CD14-positive monocyte (primary cell): ENCODE measurements at regions not wholly inside any gene's neighbourhood (a gene's known extent, or its start where the extent isn't known, plus 50 kb on each side); places are given as distances from the start of the nearest gene placed in this dataset.

Experiments used
- DNase-seq, 3 donors: peaks; one replicate each; pipeline ENCODE4 v3.0.0-alpha.2; 2011 to 2022
- H2AFZ ChIP-seq: 2 replicates; pipeline ENCODE4 v1.6.0; 2012; ENCODE audit warnings: mild to moderate bottlenecking, low read depth, low read length, inconsistent platforms; ENCODE audit not compliant: insufficient read depth, poor library complexity, severe bottlenecking
- H3K27ac ChIP-seq, 2 donors: 1 replicate in 1 of 2; 2 replicates in 1 of 2; pipeline ENCODE4 v1.5.1; 2012 to 2013; ENCODE audit warnings: low read length in 2 of 2, control low read depth in 1 of 2, inconsistent platforms in 1 of 2, low read depth in 1 of 2, mild to moderate bottlenecking in 1 of 2
- H3K27me3 ChIP-seq, 2 donors: one replicate each; pipeline versions ENCODE4 v1.6.0 to v1.6.1; 2011 to 2013; ENCODE audit warnings: low read length in 2 of 2; ENCODE audit not compliant: control insufficient read depth in 2 of 2, insufficient read depth in 2 of 2
- H3K36me3 ChIP-seq, 2 donors: replicated peaks in 1 of 2; 1 replicate in 1 of 2; 2 replicates in 1 of 2; pipeline versions ENCODE4 v1.5.1 to v1.6.1; 2012 to 2013; ENCODE audit warnings: low read length in 2 of 2, control low read depth in 1 of 2, inconsistent platforms in 1 of 2, mild to moderate bottlenecking in 1 of 2; ENCODE audit not compliant: insufficient read depth in 2 of 2, control insufficient read depth in 1 of 2
- H3K4me1 ChIP-seq, 2 donors: 1 replicate in 1 of 2; 2 replicates in 1 of 2; pipeline versions ENCODE4 v1.5.1 to v1.6.1; 2012 to 2013; ENCODE audit warnings: low read length in 2 of 2, control low read depth in 1 of 2, inconsistent platforms in 1 of 2, mild to moderate bottlenecking in 1 of 2, moderate library complexity in 1 of 2; ENCODE audit not compliant: insufficient read depth in 2 of 2, control insufficient read depth in 1 of 2
- H3K4me2 ChIP-seq: replicated peaks from 2 replicates; pipeline ENCODE3; 2012; ENCODE audit warnings: low read length, moderate library complexity, mild to moderate bottlenecking; ENCODE audit not compliant: poor library complexity, severe bottlenecking; ENCODE audit errors: extremely low read depth
- H3K4me3 ChIP-seq, 3 experiments: fragments of 200-600 bp in 1 of 3; sonication (generic) in 1 of 3; replicated peaks in 1 of 3; 1 replicate in 2 of 3; 2 replicates in 1 of 3; pipeline ENCODE4 v1.5.1; 2011 to 2013; ENCODE audit warnings: low read length in 3 of 3, mild to moderate bottlenecking in 3 of 3, control low read depth in 2 of 3, low read depth in 2 of 3, inconsistent platforms in 1 of 3, moderate library complexity in 1 of 3
- H3K79me2 ChIP-seq: 2 replicates; pipeline ENCODE4 v1.6.0; 2012; ENCODE audit warnings: mild to moderate bottlenecking, control low read depth, inconsistent platforms, low read length, moderate library complexity; ENCODE audit not compliant: insufficient read depth
- H3K9ac ChIP-seq: 2 replicates; pipeline ENCODE4 v1.6.0; 2017; ENCODE audit warnings: low read length, mild to moderate bottlenecking; ENCODE audit not compliant: insufficient read depth, poor library complexity, severe bottlenecking
- H3K9me3 ChIP-seq, 2 donors: replicated peaks in 1 of 2; 1 replicate in 1 of 2; 2 replicates in 1 of 2; pipeline versions ENCODE4 v1.5.1 to v1.6.1; 2012 to 2013; ENCODE audit warnings: low read length in 2 of 2, control low read depth in 1 of 2; ENCODE audit not compliant: control insufficient read depth in 1 of 2, insufficient read depth in 1 of 2
- H4K20me1 ChIP-seq: 2 replicates; pipeline ENCODE4 v1.6.0; 2012; ENCODE audit warnings: mild to moderate bottlenecking, low read length, control low read depth, moderate library complexity; ENCODE audit not compliant: insufficient read depth
- H3K27ac Mint-ChIP-seq, 7 donors: one replicate each; pipeline ENCODE4 v1.8.0; 2020; ENCODE audit warnings: mild to moderate bottlenecking in 7 of 7, mixed read lengths in 7 of 7, moderate library complexity in 6 of 7, inconsistent platforms in 2 of 7
- H3K27me3 Mint-ChIP-seq, 3 donors: one replicate each; pipeline ENCODE4 v1.8.0; 2021 to 2022; ENCODE audit warnings: low read depth in 3 of 3, mild to moderate bottlenecking in 3 of 3, mixed read lengths in 3 of 3, moderate library complexity in 3 of 3, inconsistent platforms in 1 of 3
- H3K36me3 Mint-ChIP-seq, 2 donors: one replicate each; pipeline ENCODE4 v1.8.0; 2020; ENCODE audit warnings: mixed read lengths in 2 of 2, inconsistent platforms in 1 of 2, mild to moderate bottlenecking in 1 of 2
- H3K4me1 Mint-ChIP-seq: one replicate; pipeline ENCODE4 v1.8.0; 2020; ENCODE audit warnings: mild to moderate bottlenecking, mixed read lengths
- H3K4me3 Mint-ChIP-seq, 2 donors: one replicate each; pipeline ENCODE4 v1.8.0; 2020; ENCODE audit warnings: mild to moderate bottlenecking in 2 of 2, mixed read lengths in 2 of 2, moderate library complexity in 1 of 2
- H3K9me3 Mint-ChIP-seq, 7 donors: one replicate each; pipeline ENCODE4 v1.8.0; 2020 to 2022; ENCODE audit warnings: mixed read lengths in 7 of 7, mild to moderate bottlenecking in 6 of 7, moderate library complexity in 6 of 7, inconsistent platforms in 2 of 7
- CTCF ChIP-seq: fragments of 200-600 bp; IDR thresholded peaks from one replicate; pipeline ENCODE4 v1.8.0; 2022; ENCODE audit warnings: antibody characterized with exemption, mild to moderate bottlenecking
- WGBS: methylation state at CpG from one replicate; pipeline ENCODE4 v1.1.5; 2013; ENCODE audit warnings: missing lambda C conversion rate; ENCODE audit not compliant: insufficient coverage; 5-methylcytosine and 5-hydroxymethylcytosine counted together
- intact Hi-C, 2 donors: fragments of 100-400 bp; cut with micrococcal nuclease; formaldehyde crosslinking; loops; one replicate each; pipeline versions ENCODE4 v1.15.0 to v1.15.1; 2023

GRCh38 chr9:129458663-129459546 lies 162.0 kb downstream of the C9orf50 start:
- Histone ChIP-seq H3K4me1 (peaks cover 38 to 47% of the 10 kb centered on the region in 2 donors), H2AFZ (peak overlapping the region; percentile 86)
- WGBS = 6% methylated on average over 13 of the region's 29 CpGs

More at GRCh38 chr9:129458663-129459546, 162.0 kb downstream of the C9orf50 start:
- Histone ChIP-seq H3K79me2 (no peaks in the 10 kb centered on the region), H3K27ac (peak overlapping the region; percentile 41 to 97), H3K4me2 (peak overlapping the region; percentile 75), H4K20me1 (no peaks in the 10 kb centered on the region), H3K4me3 (peak overlapping the region in 2 of 3 experiments; percentile 15 to 61), H3K9ac (peak overlapping the region; percentile 80), H3K27me3 (no peaks in the 10 kb centered on the region), H3K9me3 (no peaks in the 10 kb centered on the region), H3K36me3 (no peaks in the 10 kb centered on the region)
- no peak for TF ChIP-seq CTCF
- peaks cover 0 to 2% (median 0%) of the 10 kb centered on the region in 7 donors for H3K9me3 Mint-ChIP-seq
- H3K4me3 Mint-ChIP-seq = peak overlapping the region; percentile 60 to 62
- H3K36me3 Mint-ChIP-seq = no peaks in the 10 kb centered on the region
- H3K27me3 Mint-ChIP-seq = peaks cover 0 to 9% (median 5%) of the 10 kb centered on the region in 3 donors
- DNase-seq = peak; percentile 46 to 63 (median 58)
- H3K27ac Mint-ChIP-seq = peak overlapping the region in 6 of 7 donors; percentile 76 to 99 (median 92)
- peaks cover 38% of the 10 kb centered on the region for H3K4me1 Mint-ChIP-seq
- intact Hi-C loops = loop anchor here (2.0 to 5.0 kb wide), 2 partner anchors 37 to 44 kb away; no protein-coding TSS in a partner anchor
